Adrenal gland (tissue), 9 donors: ENCODE measurements at regions not wholly inside any gene's neighbourhood (a gene's known extent, or its start where the extent isn't known, plus 50 kb on each side); places are given as distances from the start of the nearest gene placed in this dataset.

Experiments used
- DNase-seq, 7 donors: peaks; one replicate each; pipeline ENCODE4 v3.0.0-alpha.2; 2019 to 2020
- H3K27ac ChIP-seq, 5 donors: fragments of 200-600 bp; sonication (generic) in 4 of 5; 1 replicate in 3 of 5; 2 replicates in 2 of 5; pipeline versions ENCODE4 v1.5.1 to v1.8.0; 2016 to 2020; ENCODE audit warnings: mild to moderate bottlenecking in 1 of 5
- H3K27me3 ChIP-seq: fragments of 200-600 bp; 2 replicates; pipeline ENCODE4 v1.8.0; 2021
- H3K36me3 ChIP-seq, 2 donors: fragments of 200-600 bp; replicated peaks in 1 of 2; 1 replicate in 1 of 2; 2 replicates in 1 of 2; pipeline versions ENCODE4 v1.5.1 to v1.8.0; 2018 to 2022
- H3K4me1 ChIP-seq, 2 donors: fragments of 200-600 bp; replicated peaks in 1 of 2; 1 replicate in 1 of 2; 2 replicates in 1 of 2; pipeline versions ENCODE4 v1.5.1 to v1.8.0; 2018 to 2021
- H3K4me3 ChIP-seq, 4 donors: fragments of 200-600 bp; sonication (generic) in 3 of 4; one replicate each; pipeline ENCODE4 v1.5.1; 2016 to 2018
- H3K9me3 ChIP-seq, 3 donors: fragments of 200-600 bp; sonication (generic) in 1 of 3; replicated peaks in 1 of 3; 1 replicate in 2 of 3; 2 replicates in 1 of 3; pipeline versions ENCODE4 v1.5.1 to v1.8.0; 2016 to 2021
- POLR2A ChIP-seq, 2 donors: fragments of 450-650 bp; IDR thresholded peaks; one replicate each; pipeline ENCODE4 v1.6.1; 2017; ENCODE audit warnings: antibody characterized with exemption in 2 of 2, mild to moderate bottlenecking in 2 of 2, moderate library complexity in 1 of 2
- WGBS, 4 donors: extraction: QIAGEN DNeasy Blood & Tissue Kit in 2 of 4; methylation state at CpG; one replicate each; pipeline versions ENCODE4 v1.1.5 to v1.1.7; 2013 to 2017; 5-methylcytosine and 5-hydroxymethylcytosine counted together
- intact Hi-C, 2 donors: fragments of 100-400 bp; cut with DNase I; formaldehyde crosslinking; loops; one replicate each; pipeline versions ENCODE4 v1.14.1 to v1.15.0; 2022 to 2023
- TF ChIP-seq, protein P1 (sequence below), 6 experiments: fragments of 450-650 bp in 4 of 6; fragments of 200-600 bp in 2 of 6; sonication (generic) in 1 of 6; IDR thresholded peaks; 1 replicate in 5 of 6; 2 replicates in 1 of 6; pipeline versions ENCODE4 v1.5.1 to v1.8.0; 2016 to 2021; ENCODE audit warnings: antibody characterized with exemption in 6 of 6, mild to moderate bottlenecking in 2 of 6, moderate library complexity in 1 of 6
- donor health status: healthy with polysubstance abuse.
- donor health status: Bipolar disorder and iron deficiency.
- donor health status: DM: yes; HTN: yes; CAD: no.
- donor health status: DM: no; HTN: no; CAD: no.
- donor health status: DM: no; HTN: no; CAD: no.

- H3K4me3 ChIP-seq, result no peak overlapping the region
- no peaks in the 10 kb centered on the region for H3K4me1 ChIP-seq
- no peaks in the 10 kb centered on the region for H3K9me3 ChIP-seq
- no peaks in the 10 kb centered on the region for H3K36me3 ChIP-seq
- H3K27me3 ChIP-seq, result no peaks in the 10 kb centered on the region
- TF ChIP-seq, protein P1, sequence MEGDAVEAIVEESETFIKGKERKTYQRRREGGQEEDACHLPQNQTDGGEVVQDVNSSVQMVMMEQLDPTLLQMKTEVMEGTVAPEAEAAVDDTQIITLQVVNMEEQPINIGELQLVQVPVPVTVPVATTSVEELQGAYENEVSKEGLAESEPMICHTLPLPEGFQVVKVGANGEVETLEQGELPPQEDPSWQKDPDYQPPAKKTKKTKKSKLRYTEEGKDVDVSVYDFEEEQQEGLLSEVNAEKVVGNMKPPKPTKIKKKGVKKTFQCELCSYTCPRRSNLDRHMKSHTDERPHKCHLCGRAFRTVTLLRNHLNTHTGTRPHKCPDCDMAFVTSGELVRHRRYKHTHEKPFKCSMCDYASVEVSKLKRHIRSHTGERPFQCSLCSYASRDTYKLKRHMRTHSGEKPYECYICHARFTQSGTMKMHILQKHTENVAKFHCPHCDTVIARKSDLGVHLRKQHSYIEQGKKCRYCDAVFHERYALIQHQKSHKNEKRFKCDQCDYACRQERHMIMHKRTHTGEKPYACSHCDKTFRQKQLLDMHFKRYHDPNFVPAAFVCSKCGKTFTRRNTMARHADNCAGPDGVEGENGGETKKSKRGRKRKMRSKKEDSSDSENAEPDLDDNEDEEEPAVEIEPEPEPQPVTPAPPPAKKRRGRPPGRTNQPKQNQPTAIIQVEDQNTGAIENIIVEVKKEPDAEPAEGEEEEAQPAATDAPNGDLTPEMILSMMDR (IDR thresholded peaks at IDR 0.05), result no peak
- TF ChIP-seq POLR2A (IDR thresholded peaks at IDR 0.05), result no peak
- 57 to 63% (median 59%) methylated on average over 1 of the region's 1 CpG for WGBS, 4 donors
- DNase-seq, result no peak
- H3K27ac ChIP-seq, result no peak overlapping the region
- intact Hi-C loops, result no loop called here
Observed at GRCh38 chr20:4437131-4437530, 188.0 kb upstream of the ADRA1D start.

GRCh38 chr20:4435671-4436455, 186.8 kb upstream of the ADRA1D start:
- Histone ChIP-seq H3K27me3 (no peaks in the 10 kb centered on the region), H3K27ac (no peak overlapping the region), H3K4me3 (no peak overlapping the region), H3K4me1 (no peaks in the 10 kb centered on the region), H3K36me3 (no peaks in the 10 kb centered on the region), H3K9me3 (no peaks in the 10 kb centered on the region)
- no peak for DNase-seq
- 67 to 85% (median 73%) methylated on average over 5 to 6 of the region's 6 CpGs for WGBS, 4 donors
- TF ChIP-seq, protein P1 (IDR thresholded peaks at IDR 0.05), result no peak
- no peak for TF ChIP-seq POLR2A (IDR thresholded peaks at IDR 0.05)
- intact Hi-C loops, result no loop called here

DNA sequence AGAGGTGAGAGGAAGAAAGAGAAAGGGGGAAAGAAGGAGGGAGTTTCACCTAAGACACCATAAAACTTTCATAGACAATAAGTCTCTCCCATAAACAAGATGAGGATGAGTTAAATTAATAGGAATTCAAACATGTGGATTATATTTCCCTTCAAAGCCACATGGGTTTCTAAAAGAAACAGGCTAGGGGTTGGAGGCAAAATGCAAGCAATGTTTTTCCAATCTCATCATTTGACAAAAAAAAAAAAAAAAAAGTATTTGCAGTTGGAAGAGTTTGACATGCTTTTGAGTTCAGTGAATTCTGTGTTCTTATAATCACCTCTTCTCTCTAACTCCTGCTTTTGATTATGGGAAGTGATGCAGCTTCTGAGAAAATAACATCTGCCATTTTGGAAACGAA, 186.1 kb upstream of the ADRA1D start:
- no peak for DNase-seq
- 64 to 88% (median 73%) methylated on average over 1 of the region's 1 CpG for WGBS, 4 donors
- no peaks in the 10 kb centered on the region for H3K36me3 ChIP-seq
- TF ChIP-seq, protein P1 (IDR thresholded peaks at IDR 0.05), result no peak
- TF ChIP-seq POLR2A (IDR thresholded peaks at IDR 0.05), result no peak
- no peak overlapping the region for H3K4me3 ChIP-seq
- no peaks in the 10 kb centered on the region for H3K9me3 ChIP-seq
- intact Hi-C loops, result no loop called here
- no peak overlapping the region for H3K27ac ChIP-seq
- H3K27me3 ChIP-seq, result no peaks in the 10 kb centered on the region
- H3K4me1 ChIP-seq, result no peaks in the 10 kb centered on the region

GRCh38 chr20:4434681-4435080, 185.6 kb upstream of the ADRA1D start:
- H3K4me3 ChIP-seq, result no peak overlapping the region
- H3K36me3 ChIP-seq, result no peaks in the 10 kb centered on the region
- no peaks in the 10 kb centered on the region for H3K27me3 ChIP-seq
- no peaks in the 10 kb centered on the region for H3K9me3 ChIP-seq
- WGBS, 4 donors, result 57 to 65% (median 63%) methylated on average over 4 of the region's 4 CpGs
- no peak overlapping the region for H3K27ac ChIP-seq
- DNase-seq, result no peak
- TF ChIP-seq, protein P1 (IDR thresholded peaks at IDR 0.05), result no peak
- no peak for TF ChIP-seq POLR2A (IDR thresholded peaks at IDR 0.05)
- intact Hi-C loops, result no loop called here
- no peaks in the 10 kb centered on the region for H3K4me1 ChIP-seq
